Esophagus squamous epithelium (tissue), 5 donors: ENCODE measurements at regions not wholly inside any gene's neighbourhood (a gene's known extent, or its start where the extent isn't known, plus 50 kb on each side); places are given as distances from the start of the nearest gene placed in this dataset.

Experiments
- DNase-seq: peaks from one replicate; lab custom pipeline; 2025; lab: John Stamatoyannopoulos, UW
- H3K27ac ChIP-seq, 4 donors: fragments of 200-600 bp; sonication (generic); one replicate each; pipeline ENCODE4 v1.5.1; 2016 to 2019; ENCODE audit warnings: mild to moderate bottlenecking in 1 of 4
- H3K27me3 ChIP-seq, 4 donors: fragments of 200-600 bp; sonication (generic); 1 replicate in 3 of 4; 2 replicates in 1 of 4; pipeline versions ENCODE4 v1.5.1 to v1.6.0; 2017 to 2021; ENCODE audit warnings: antibody characterized with exemption in 1 of 4
- H3K36me3 ChIP-seq, 3 donors: fragments of 200-600 bp; sonication (generic); one replicate each; pipeline ENCODE4 v1.5.1; 2016 to 2019
- H3K4me1 ChIP-seq, 3 donors: fragments of 200-600 bp; sonication (generic); one replicate each; pipeline ENCODE4 v1.5.1; 2017 to 2019
- H3K4me3 ChIP-seq, 4 donors: fragments of 200-600 bp; sonication (generic); 1 replicate in 3 of 4; 2 replicates in 1 of 4; pipeline ENCODE4 v1.5.1; 2016 to 2019; ENCODE audit warnings: mild to moderate bottlenecking in 2 of 4, moderate library complexity in 1 of 4
- H3K9me3 ChIP-seq, 3 donors: fragments of 200-600 bp; sonication (generic); one replicate each; pipeline ENCODE4 v1.5.1; 2016 to 2019
- POLR2A ChIP-seq, 4 donors: fragments of 450-650 bp; IDR thresholded peaks; one replicate each; pipeline ENCODE4 v1.6.1; 2017; ENCODE audit warnings: antibody characterized with exemption in 4 of 4, mild to moderate bottlenecking in 4 of 4, moderate library complexity in 3 of 4
- WGBS, 2 donors: methylation state at CpG; one replicate each; pipeline ENCODE4 v1.1.5; 2018; 5-methylcytosine and 5-hydroxymethylcytosine counted together
- intact Hi-C: fragments of 100-400 bp; cut with DNase I; formaldehyde crosslinking; loops from one replicate; pipeline ENCODE4 v1.15.0; 2022
- TF ChIP-seq, protein P1 (sequence below), 6 experiments: fragments of 450-650 bp in 4 of 6; fragments of 200-600 bp in 2 of 6; sonication (generic) in 2 of 6; IDR thresholded peaks; one replicate each; pipeline ENCODE4 v1.5.1; 2016 to 2019; ENCODE audit warnings: antibody characterized with exemption in 6 of 6, mild to moderate bottlenecking in 4 of 6, moderate library complexity in 4 of 6
- donor health status: DM: yes; HTN: yes; CAD: no.

DNA sequence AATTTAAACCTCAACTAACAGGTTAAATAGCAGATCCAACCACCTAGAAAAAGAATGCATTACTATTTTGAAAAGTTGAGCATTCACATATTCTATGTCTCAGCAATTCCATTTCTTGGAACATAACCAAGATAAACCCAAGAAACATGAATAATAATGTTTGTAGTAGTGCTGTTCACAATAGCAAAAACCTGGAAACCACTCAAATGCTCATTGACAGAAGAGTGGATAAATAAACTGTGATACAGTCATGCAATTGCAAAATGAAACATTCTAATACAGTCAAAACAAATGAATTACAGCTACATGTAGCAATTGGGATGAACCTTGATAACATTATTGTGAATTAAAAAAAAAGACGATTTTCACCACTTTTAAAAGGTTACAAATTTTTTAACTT lies 162.8 kb upstream of the TMEM45B start:
- no peaks in the 10 kb centered on the region for H3K27me3 ChIP-seq
- TF ChIP-seq, protein P1, sequence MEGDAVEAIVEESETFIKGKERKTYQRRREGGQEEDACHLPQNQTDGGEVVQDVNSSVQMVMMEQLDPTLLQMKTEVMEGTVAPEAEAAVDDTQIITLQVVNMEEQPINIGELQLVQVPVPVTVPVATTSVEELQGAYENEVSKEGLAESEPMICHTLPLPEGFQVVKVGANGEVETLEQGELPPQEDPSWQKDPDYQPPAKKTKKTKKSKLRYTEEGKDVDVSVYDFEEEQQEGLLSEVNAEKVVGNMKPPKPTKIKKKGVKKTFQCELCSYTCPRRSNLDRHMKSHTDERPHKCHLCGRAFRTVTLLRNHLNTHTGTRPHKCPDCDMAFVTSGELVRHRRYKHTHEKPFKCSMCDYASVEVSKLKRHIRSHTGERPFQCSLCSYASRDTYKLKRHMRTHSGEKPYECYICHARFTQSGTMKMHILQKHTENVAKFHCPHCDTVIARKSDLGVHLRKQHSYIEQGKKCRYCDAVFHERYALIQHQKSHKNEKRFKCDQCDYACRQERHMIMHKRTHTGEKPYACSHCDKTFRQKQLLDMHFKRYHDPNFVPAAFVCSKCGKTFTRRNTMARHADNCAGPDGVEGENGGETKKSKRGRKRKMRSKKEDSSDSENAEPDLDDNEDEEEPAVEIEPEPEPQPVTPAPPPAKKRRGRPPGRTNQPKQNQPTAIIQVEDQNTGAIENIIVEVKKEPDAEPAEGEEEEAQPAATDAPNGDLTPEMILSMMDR (IDR thresholded peaks at IDR 0.05) = no peak
- TF ChIP-seq POLR2A (IDR thresholded peaks at IDR 0.05) = no peak
- intact Hi-C loops = no loop called here
- H3K4me1 ChIP-seq = peaks cover 0 to 19% (median 0%) of the 10 kb centered on the region in 3 donors
- no peak for DNase-seq
- peak overlapping the region in 3 of 4 donors; percentile 22 to 75 (median 62) for H3K27ac ChIP-seq
- no peak overlapping the region for H3K4me3 ChIP-seq
- H3K9me3 ChIP-seq = peaks cover 0 to 30% (median 11%) of the 10 kb centered on the region in 3 donors
- H3K36me3 ChIP-seq = no peaks in the 10 kb centered on the region
- WGBS, 2 donors = 29% methylated on average over 1 of the region's 1 CpG

DNA sequence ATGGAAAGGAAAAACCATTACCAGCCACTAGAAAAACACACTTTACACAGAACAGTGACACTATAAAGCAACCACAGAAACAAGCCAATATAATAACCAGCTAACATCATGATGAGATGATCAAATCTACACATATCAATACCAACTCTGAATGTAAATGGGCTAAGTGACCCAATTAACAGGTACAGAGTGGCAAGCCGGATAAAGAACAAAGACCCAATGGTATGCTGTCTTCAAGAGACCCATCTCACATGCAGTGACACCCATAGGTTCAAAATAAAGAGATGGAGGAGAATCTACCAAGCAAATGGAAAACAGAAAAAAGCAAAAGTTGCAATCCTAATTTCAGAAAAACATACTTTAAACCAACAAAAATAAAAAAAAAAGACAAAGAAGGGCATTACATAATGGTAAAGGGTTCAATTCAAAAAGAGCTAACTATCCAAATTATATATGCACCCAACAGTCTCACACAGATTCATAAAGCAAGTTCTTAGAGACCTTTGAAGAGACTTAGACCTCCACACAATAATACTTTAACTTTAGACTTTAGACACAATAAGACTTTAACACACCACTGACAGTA lies 160.3 kb upstream of the TMEM45B start:
- DNase-seq = no peak
- WGBS, 2 donors = 34% methylated on average over 1 of the region's 1 CpG; no CpG with 5 or more reads in 1 of the 2 donors
- intact Hi-C loops = no loop called here
- TF ChIP-seq, protein P1 (IDR thresholded peaks at IDR 0.05) = no peak
- TF ChIP-seq POLR2A (IDR thresholded peaks at IDR 0.05) = no peak
- Histone ChIP-seq H3K4me3 (no peak overlapping the region), H3K4me1 (peaks cover 0 to 27% (median 0%) of the 10 kb centered on the region in 3 donors), H3K27me3 (no peaks in the 10 kb centered on the region), H3K27ac (no peak overlapping the region), H3K36me3 (no peaks in the 10 kb centered on the region), H3K9me3 (peaks cover 0 to 30% (median 11%) of the 10 kb centered on the region in 3 donors)

DNA sequence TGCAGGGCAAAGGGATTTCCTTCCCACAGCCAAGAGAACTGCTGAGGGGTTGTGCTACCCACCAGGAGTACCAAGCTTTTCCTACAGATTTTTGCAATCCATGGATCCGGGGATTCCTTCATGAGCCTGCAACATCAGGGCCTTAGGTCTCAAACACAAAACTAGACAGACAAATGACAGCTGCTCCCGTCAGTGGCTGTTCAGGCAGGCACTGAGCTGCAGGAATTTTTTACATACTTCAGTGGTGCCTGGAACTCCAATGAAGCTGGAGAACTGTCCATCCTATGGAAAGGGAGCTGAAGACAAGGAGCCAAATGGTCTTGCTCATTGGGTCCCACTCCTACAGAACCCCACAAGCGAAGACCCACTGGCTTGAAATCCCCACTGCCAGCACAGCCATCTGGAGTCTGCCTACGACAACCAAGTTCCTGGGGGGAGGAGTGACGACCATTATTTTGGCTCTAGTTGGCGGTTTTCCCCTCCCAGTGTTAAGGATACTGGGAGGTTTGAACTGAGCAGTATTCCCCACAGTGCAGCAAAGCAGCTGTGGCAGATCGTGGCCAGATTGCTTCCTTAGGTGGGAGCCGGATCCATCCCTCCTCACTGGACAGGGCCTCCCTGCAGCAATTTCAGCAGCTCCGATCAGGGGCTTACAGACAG lies 157.7 kb upstream of the TMEM45B start:
- Histone ChIP-seq H3K9me3 (peaks cover 0 to 32% (median 11%) of the 10 kb centered on the region in 3 donors), H3K36me3 (no peaks in the 10 kb centered on the region), H3K27me3 (no peaks in the 10 kb centered on the region), H3K27ac (no peak overlapping the region), H3K4me1 (peaks cover 0 to 14% (median 0%) of the 10 kb centered on the region in 3 donors), H3K4me3 (no peak overlapping the region)
- DNase-seq = no peak
- 66 to 80% methylated on average over 4 to 9 of the region's 9 CpGs for WGBS, 2 donors
- TF ChIP-seq, protein P1 (IDR thresholded peaks at IDR 0.05) = no peak
- no peak for TF ChIP-seq POLR2A (IDR thresholded peaks at IDR 0.05)
- intact Hi-C loops = no loop called here

DNA sequence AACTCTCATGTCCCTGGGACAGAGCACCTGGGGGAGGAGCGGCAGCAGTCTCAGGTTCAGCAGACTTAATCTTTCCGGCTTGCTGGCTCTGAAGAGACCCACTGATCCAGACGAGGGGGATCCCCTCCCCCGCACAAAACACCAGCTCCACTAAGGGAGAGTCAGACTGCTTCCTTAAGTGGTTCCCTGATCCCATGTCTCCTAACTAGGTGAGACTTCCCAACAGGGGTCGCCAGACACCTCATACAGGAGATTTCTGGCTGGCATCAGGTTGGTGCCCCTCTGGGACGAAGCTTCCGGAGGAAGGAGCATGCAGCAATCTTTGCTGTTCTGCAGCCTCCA lies 157.2 kb upstream of the TMEM45B start:
- no peak overlapping the region for H3K4me3 ChIP-seq
- no peaks in the 10 kb centered on the region for H3K27me3 ChIP-seq
- TF ChIP-seq POLR2A (IDR thresholded peaks at IDR 0.05) = no peak
- TF ChIP-seq, protein P1 (IDR thresholded peaks at IDR 0.05) = no peak
- DNase-seq = no peak
- no peaks in the 10 kb centered on the region for H3K36me3 ChIP-seq
- intact Hi-C loops = no loop called here
- WGBS, 2 donors = 75 to 86% methylated on average over 2 to 3 of the region's 7 CpGs
- H3K4me1 ChIP-seq = peaks cover 0 to 9% (median 0%) of the 10 kb centered on the region in 3 donors
- H3K27ac ChIP-seq = no peak overlapping the region
- peaks cover 0 to 32% (median 11%) of the 10 kb centered on the region in 3 donors for H3K9me3 ChIP-seq

DNA sequence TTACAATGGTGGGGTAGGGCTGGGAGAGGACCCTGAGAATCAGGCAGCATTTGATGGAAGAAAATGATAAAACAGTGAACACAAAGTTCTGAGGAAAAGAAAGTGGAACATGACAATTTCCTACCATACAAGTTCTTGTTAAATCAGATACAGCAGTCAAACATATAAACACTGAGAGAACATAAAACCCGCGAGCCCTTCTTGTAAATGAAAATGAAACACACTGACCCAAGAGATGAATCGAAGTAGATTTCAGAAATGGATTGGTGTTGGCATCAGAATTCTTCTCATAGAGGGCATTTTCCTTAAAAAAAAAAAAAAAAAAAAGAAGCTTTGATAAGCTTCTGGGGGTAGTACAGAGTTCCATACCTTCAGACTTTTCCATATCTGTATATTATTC lies 134.7 kb upstream of the TMEM45B start:
- H3K27me3 ChIP-seq = no peaks in the 10 kb centered on the region
- intact Hi-C loops = no loop called here
- peak overlapping the region in 1 of 4 donors; percentile 8 for H3K4me3 ChIP-seq
- WGBS, 2 donors = 43 to 44% methylated on average over 3 of the region's 3 CpGs
- peak overlapping the region in 2 of 4 donors; percentile 13 to 48 for H3K27ac ChIP-seq
- no peaks in the 10 kb centered on the region for H3K36me3 ChIP-seq
- H3K9me3 ChIP-seq = no peaks in the 10 kb centered on the region
- no peak for TF ChIP-seq POLR2A (IDR thresholded peaks at IDR 0.05)
- TF ChIP-seq, protein P1 (IDR thresholded peaks at IDR 0.05) = no peak
- peaks cover 0 to 11% (median 0%) of the 10 kb centered on the region in 3 donors for H3K4me1 ChIP-seq
- no peak for DNase-seq
